ENCODE measurements at regions not wholly inside any gene's neighbourhood (a gene's known extent, or its start where the extent isn't known, plus 50 kb on each side); places are given as distances from the start of the nearest gene placed in this dataset.

DNA sequence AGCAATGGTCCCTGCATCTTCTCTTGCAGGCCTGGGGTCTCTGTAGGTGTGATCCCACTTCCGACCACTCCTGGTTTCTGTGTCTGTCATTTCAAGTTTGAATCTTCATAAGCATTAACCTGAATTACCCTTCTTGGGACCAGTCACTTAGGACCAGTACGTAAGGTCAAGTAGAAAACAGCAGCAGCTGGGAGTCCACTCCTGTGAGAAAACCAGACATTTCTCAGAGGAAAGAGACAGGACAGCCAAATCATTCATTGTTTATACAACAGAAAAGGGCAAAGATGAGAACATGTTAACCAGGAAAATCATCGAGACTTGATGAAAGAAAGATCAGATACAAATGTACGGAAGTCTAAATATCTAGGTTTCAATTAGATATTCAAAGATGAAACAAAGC lies 163.0 kb downstream of the MREG start:
- DNase-seq (ENCODE audit: extremely low spot score), result no peak
- Histone ChIP-seq H3K27ac (ENCODE audit: low read depth) (no peak overlapping the region), H3K4me3 (ENCODE audit: low read depth, low read length) (no peak overlapping the region), H3K4me1 (ENCODE audit: insufficient read depth) (no peaks in the 10 kb centered on the region), H3K36me3 (ENCODE audit: insufficient read depth) (no peaks in the 10 kb centered on the region)
- 70% methylated on average over 4 of the region's 4 CpGs for WGBS

DNA sequence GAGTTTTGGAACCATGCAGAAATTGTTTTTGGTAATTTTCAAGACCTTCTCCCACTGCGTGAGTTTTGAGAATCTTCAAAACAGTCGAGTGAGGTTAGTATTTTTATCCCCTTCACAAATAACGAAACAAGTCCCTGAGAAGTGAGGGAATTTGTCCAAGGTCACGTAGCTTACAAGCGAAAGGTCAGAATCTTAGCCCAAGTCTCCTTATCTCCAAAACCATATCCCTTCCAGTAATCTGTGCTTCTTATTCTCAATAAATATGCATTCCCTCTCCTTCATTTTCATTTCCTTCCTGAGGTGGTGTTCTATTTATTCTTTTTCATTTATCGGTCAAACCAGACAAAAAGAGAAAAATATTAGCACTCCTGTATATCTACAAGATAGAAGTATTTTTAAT lies 163.6 kb downstream of the MREG start:
- no peak overlapping the region for H3K27ac ChIP-seq (ENCODE audit: low read depth)
- no peak overlapping the region for H3K4me3 ChIP-seq (ENCODE audit: low read depth, low read length)
- DNase-seq (ENCODE audit: extremely low spot score), result no peak
- WGBS, result 79% methylated on average over 6 of the region's 6 CpGs
- H3K4me1 ChIP-seq (ENCODE audit: insufficient read depth), result no peaks in the 10 kb centered on the region
- no peaks in the 10 kb centered on the region for H3K36me3 ChIP-seq (ENCODE audit: insufficient read depth)

DNA sequence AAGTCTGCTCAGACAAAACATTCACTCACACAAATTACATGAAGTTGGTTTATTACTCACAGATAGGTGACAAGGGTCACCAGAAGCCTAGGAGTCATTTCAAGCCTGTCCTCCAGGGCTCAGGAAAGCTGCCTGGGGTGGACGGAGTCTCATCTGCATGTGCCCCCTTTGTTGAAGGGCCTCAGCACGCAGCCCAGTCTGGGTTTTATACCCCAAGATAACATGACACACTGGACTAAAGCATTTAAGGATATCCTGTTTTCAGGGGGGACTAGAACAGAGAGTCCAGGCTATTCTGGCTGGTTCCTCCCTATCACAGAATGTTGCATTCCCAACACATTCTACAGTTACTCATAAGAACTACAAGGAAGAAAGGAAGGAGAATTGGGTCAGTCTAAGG lies 164.7 kb downstream of the MREG start:
- DNase-seq (ENCODE audit: extremely low spot score), result no peak
- WGBS, result 91% methylated on average over 2 of the region's 2 CpGs

DNA sequence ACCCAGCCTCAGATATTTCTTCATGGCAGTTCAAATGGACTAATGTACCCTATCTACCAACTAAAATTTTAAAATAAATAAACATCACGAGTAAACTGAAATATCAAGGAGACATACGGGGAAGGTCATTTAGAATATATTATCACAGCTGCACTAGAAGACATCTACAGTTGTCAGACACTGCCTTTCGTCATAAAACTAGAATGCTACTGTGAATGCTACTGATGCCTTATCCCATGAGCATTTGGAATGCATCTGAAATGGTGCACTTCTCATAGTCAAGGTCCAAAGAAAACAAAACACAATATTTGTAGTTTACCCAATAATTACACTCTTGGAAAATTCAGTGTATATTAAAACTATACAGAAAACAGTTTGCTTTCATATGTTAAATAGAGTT lies 165.2 kb downstream of the MREG start:
- Histone ChIP-seq H3K27ac (ENCODE audit: low read depth) (no peak overlapping the region), H3K4me3 (ENCODE audit: low read depth, low read length) (no peak overlapping the region), H3K4me1 (ENCODE audit: insufficient read depth) (no peaks in the 10 kb centered on the region), H3K36me3 (ENCODE audit: insufficient read depth) (no peaks in the 10 kb centered on the region)
- DNase-seq (ENCODE audit: extremely low spot score), result no peak
- WGBS, result 88% methylated on average over 3 of the region's 3 CpGs

More for the DNA sequence above, 164.7 kb downstream of the MREG start:
- no peaks in the 10 kb centered on the region for H3K4me1 ChIP-seq (ENCODE audit: insufficient read depth)
- H3K27ac ChIP-seq (ENCODE audit: low read depth), result no peak overlapping the region
- no peak overlapping the region for H3K4me3 ChIP-seq (ENCODE audit: low read depth, low read length)
- H3K36me3 ChIP-seq (ENCODE audit: insufficient read depth), result no peaks in the 10 kb centered on the region

GRCh38 chr2:215847718-215848117 lies 165.6 kb downstream of the MREG start:
- H3K36me3 ChIP-seq (ENCODE audit: insufficient read depth), result no peaks in the 10 kb centered on the region
- H3K4me3 ChIP-seq (ENCODE audit: low read depth, low read length), result no peak overlapping the region
- WGBS, result 95% methylated on average over 6 of the region's 6 CpGs
- no peak overlapping the region for H3K27ac ChIP-seq (ENCODE audit: low read depth)
- H3K4me1 ChIP-seq (ENCODE audit: insufficient read depth), result no peaks in the 10 kb centered on the region
- no peak for DNase-seq (ENCODE audit: extremely low spot score)

DNA sequence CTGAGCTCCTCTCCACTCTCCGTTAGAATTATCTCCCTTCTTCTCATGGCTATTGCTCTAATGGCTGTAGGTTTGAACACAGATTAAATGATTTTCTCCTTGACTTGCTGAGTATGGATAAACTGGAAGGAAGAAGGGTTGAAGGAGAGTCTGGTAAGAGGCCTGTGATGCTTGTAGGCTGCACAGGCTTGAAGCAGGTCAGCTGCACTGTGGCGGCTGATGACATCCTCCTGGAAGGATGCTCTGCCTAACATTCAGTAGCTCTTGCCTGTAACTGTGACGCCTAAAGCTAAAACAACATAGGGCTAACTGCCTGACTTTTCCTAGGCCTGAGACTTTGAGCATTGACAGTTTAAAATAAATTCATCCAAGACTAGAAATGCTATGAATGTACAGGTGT lies 166.3 kb downstream of the MREG start:
- WGBS, result 79% methylated on average over 3 of the region's 3 CpGs
- Histone ChIP-seq H3K27ac (ENCODE audit: low read depth) (no peak overlapping the region), H3K4me1 (ENCODE audit: insufficient read depth) (no peaks in the 10 kb centered on the region), H3K36me3 (ENCODE audit: insufficient read depth) (no peaks in the 10 kb centered on the region), H3K4me3 (ENCODE audit: low read depth, low read length) (no peak overlapping the region)
- no peak for DNase-seq (ENCODE audit: extremely low spot score)

DNA sequence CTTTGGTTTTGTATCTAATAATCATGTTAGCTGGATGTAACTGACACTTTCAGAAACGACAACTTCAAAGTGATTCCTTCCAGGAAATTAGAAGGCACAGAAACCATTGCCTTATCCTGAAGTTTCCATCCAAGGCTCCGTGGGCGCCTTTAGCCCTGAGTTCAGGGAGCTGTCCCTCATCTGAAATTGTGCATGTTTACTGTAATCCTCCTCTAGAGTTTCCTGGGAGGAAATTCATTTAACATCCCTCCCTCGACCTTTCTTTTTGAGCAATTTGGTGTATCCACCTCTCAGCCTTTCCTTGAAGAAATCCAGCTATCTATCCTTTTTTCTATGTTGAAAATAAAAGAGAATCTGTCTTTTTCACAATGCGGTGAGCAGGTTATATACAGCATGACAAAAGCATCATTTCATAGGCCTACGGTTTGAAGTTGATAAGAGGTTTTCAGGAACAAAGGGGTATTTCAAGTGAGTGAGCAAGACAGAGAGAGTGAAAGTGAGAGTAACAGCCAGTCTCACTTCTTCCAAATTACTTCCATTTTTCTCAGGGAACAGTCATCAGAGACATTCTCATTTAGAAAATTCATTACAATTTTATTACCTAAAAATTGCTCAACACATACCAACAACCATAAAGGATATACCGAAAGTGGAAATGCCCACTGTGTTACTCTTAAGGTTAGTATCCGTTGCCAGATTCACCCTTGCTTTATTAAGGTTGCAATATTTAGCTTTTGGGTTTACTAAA lies 167.3 kb downstream of the MREG start:
- no peak for DNase-seq (ENCODE audit: extremely low spot score)
- Histone ChIP-seq H3K4me1 (ENCODE audit: insufficient read depth) (no peaks in the 10 kb centered on the region), H3K36me3 (ENCODE audit: insufficient read depth) (no peaks in the 10 kb centered on the region), H3K27ac (ENCODE audit: low read depth) (no peak overlapping the region), H3K4me3 (ENCODE audit: low read depth, low read length) (no peak overlapping the region)
- WGBS, result 84% methylated on average over 8 of the region's 8 CpGs

- DNase-seq (ENCODE audit: extremely low spot score), result no peak
- Histone ChIP-seq H3K27ac (ENCODE audit: low read depth) (no peak overlapping the region), H3K4me3 (ENCODE audit: low read depth, low read length) (no peak overlapping the region), H3K36me3 (ENCODE audit: insufficient read depth) (no peaks in the 10 kb centered on the region), H3K4me1 (ENCODE audit: insufficient read depth) (no peaks in the 10 kb centered on the region)
- WGBS, result 86% methylated on average over 4 of the region's 4 CpGs
Observed at GRCh38 chr2:215843579-215843978, 169.8 kb downstream of the MREG start.

GRCh38 chr2:215841175-215841816 lies 172.1 kb downstream of the MREG start:
- no peak overlapping the region for H3K27ac ChIP-seq (ENCODE audit: low read depth)
- no peaks in the 10 kb centered on the region for H3K36me3 ChIP-seq (ENCODE audit: insufficient read depth)
- no peak overlapping the region for H3K4me3 ChIP-seq (ENCODE audit: low read depth, low read length)
- 71% methylated on average over 5 of the region's 5 CpGs for WGBS
- DNase-seq (ENCODE audit: extremely low spot score), result no peak
- H3K4me1 ChIP-seq (ENCODE audit: insufficient read depth), result no peaks in the 10 kb centered on the region

DNA sequence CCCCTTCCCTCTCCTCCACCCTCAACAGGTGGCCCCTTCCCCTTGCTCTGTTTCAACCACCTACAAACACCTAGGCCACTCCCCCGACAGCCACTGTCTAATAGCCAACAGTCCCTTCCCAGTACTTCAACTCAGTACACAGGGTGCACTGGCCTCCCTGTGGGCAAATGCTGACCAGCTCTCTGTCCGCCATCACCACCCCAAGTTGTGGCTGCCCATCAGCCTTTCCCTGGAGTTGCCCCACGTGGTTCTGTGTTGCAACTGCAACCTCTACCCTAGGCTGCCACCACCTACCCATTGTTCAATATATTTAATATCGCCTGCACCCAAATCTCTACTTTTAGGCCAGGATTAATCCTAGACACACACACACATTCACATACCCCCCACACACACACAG lies 173.5 kb downstream of the MREG start:
- WGBS, result 93% methylated on average over 4 of the region's 4 CpGs
- H3K36me3 ChIP-seq (ENCODE audit: insufficient read depth), result no peaks in the 10 kb centered on the region
- no peak for DNase-seq (ENCODE audit: extremely low spot score)
- no peak overlapping the region for H3K27ac ChIP-seq (ENCODE audit: low read depth)
- no peak overlapping the region for H3K4me3 ChIP-seq (ENCODE audit: low read depth, low read length)
- H3K4me1 ChIP-seq (ENCODE audit: insufficient read depth), result no peaks in the 10 kb centered on the region

DNA sequence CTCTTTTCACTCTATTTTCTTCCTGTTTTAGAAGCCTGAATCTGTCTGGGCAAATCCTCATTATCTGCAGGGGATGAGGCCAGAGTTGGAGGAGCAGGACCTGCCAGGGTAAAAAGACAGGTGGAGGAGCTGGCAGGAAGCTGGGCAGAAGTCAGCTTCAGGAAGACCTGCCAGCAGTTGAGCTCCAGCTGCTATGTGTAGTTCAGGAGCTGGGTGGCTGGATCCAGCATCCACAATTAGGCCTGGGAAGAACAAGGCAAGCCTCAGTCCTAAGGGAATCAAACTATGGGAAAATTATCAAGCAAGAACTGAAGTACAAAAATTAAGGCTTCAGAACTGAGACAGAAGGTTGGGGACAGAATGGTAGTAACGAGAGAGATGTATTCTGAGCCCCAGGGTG lies 174.0 kb downstream of the MREG start:
- no peaks in the 10 kb centered on the region for H3K36me3 ChIP-seq (ENCODE audit: insufficient read depth)
- 83% methylated on average over 1 of the region's 1 CpG for WGBS
- no peak for DNase-seq (ENCODE audit: extremely low spot score)
- H3K4me3 ChIP-seq (ENCODE audit: low read depth, low read length), result no peak overlapping the region
- H3K4me1 ChIP-seq (ENCODE audit: insufficient read depth), result no peaks in the 10 kb centered on the region
- H3K27ac ChIP-seq (ENCODE audit: low read depth), result no peak overlapping the region

DNA sequence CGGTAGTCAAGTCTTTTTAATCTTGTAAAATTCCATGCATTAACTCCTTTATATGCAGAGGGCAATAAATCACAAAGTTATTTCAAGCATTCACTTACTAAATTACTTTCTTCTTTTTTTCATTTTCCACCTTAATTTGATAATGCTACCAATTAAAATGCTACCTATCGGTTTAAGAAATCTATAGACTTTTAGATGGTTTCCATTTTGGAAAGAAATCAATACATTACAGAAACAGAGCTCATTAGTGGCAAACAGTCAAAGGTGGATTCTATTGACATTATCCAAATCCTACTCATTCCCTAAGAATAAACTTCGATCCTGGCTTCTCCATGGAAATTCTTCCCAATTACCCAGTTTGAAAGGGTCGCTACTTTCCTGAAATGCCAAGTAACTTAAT lies 176.5 kb downstream of the MREG start:
- DNase-seq (ENCODE audit: extremely low spot score), result no peak
- Histone ChIP-seq H3K4me3 (ENCODE audit: low read depth, low read length) (no peak overlapping the region), H3K36me3 (ENCODE audit: insufficient read depth) (no peaks in the 10 kb centered on the region), H3K27ac (ENCODE audit: low read depth) (no peak overlapping the region), H3K4me1 (ENCODE audit: insufficient read depth) (no peaks in the 10 kb centered on the region)
- 91% methylated on average over 4 of the region's 4 CpGs for WGBS

DNA sequence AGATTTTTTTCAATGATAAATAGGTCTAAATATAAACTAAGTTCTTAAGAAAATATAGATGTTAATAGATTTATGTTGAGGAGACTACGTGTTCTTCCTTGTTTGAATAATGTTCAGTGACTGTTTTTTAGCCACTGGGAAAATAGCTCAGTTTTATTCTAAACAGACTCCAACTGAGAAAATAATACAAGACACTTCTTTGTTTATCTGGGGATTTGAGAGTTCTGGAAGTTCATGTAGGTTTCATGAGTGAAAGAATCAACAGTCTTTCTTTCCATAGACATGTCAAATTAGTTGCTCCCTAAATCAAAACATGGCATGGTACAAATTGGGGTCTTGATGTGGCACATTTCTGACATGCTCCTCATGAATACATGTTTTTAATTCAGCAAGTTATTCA lies 177.7 kb downstream of the MREG start:
- DNase-seq (ENCODE audit: extremely low spot score), result no peak
- H3K4me3 ChIP-seq (ENCODE audit: low read depth, low read length), result no peak overlapping the region
- no peak overlapping the region for H3K27ac ChIP-seq (ENCODE audit: low read depth)
- H3K36me3 ChIP-seq (ENCODE audit: insufficient read depth), result no peaks in the 10 kb centered on the region
- no peaks in the 10 kb centered on the region for H3K4me1 ChIP-seq (ENCODE audit: insufficient read depth)
- 45% methylated on average over 1 of the region's 1 CpG for WGBS

DNA sequence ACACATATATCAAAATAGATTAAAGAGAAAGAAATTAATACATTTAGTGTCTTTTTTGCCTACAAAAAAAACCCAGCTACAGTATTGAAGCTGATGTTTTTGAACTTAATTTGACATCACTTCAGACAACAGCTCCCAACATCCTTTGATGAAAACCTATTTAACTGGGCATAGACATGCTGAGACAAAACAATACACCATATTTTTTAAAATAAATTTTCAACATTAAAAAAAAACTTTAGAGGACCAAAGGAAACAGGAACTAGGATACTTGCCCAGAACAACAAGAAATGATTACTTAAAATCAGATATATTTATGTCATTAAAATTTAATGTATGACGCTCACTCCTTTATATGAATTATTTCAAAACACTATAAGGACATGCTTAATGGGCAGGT lies 178.1 kb downstream of the MREG start:
- Histone ChIP-seq H3K4me1 (ENCODE audit: insufficient read depth) (no peaks in the 10 kb centered on the region), H3K27ac (ENCODE audit: low read depth) (no peak overlapping the region), H3K4me3 (ENCODE audit: low read depth, low read length) (no peak overlapping the region), H3K36me3 (ENCODE audit: insufficient read depth) (no peaks in the 10 kb centered on the region)
- no peak for DNase-seq (ENCODE audit: extremely low spot score)
- WGBS, result 85% methylated on average over 1 of the region's 1 CpG

All from urinary bladder (tissue), 3 donors.